T-cell (primary cell): ENCODE measurements at regions not wholly inside any gene's neighbourhood (a gene's known extent, or its start where the extent isn't known, plus 50 kb on each side); places are given as distances from the start of the nearest gene placed in this dataset.

Source experiments
- ATAC-seq, 4 experiments: fragments of 200-7000 bp in 3 of 4; fragments of 150-1000 bp in 1 of 4; cut with Tn5 transposase; replicated peaks in 1 of 4; 1 replicate in 3 of 4; 2 replicates in 1 of 4; pipeline ENCODE4 v1.10.0; 2021; ENCODE audit warnings: moderate library complexity in 3 of 4, mild to moderate bottlenecking in 2 of 4, moderate number of reproducible peaks in 1 of 4
- CTCF ChIA-PET, 2 donors: fragments of 300-600 bp; sonication (Branson Sonifier 250); formaldehyde crosslinking; loops; one replicate each; lab custom pipeline; 2022; ENCODE audit warnings: antibody characterized with exemption in 2 of 2; lab: Charles Lee
- POLR2A ChIA-PET, 2 donors: fragments of 300-600 bp; sonication (Branson Sonifier 250); formaldehyde crosslinking; loops; one replicate each; lab custom pipeline; 2022; ENCODE audit warnings: antibody characterized with exemption in 2 of 2; lab: Charles Lee
- DNase-seq, 35 experiments: peaks; one replicate each; pipeline versions ENCODE4 v3.0.0 to v3.0.0-alpha.2; 2013 to 2023
- H3K27ac ChIP-seq: one replicate; pipeline ENCODE4 v1.5.1; 2013; ENCODE audit warnings: low read length
- H3K27me3 ChIP-seq, 2 experiments: replicated peaks in 1 of 2; 1 replicate in 1 of 2; 2 replicates in 1 of 2; pipeline versions ENCODE4 v1.6.1 to v1.7.0; 2013; ENCODE audit warnings: low read length in 1 of 2, mixed read lengths in 1 of 2; ENCODE audit not compliant: control insufficient read depth in 2 of 2, insufficient read depth in 2 of 2; ENCODE audit errors: extremely low read depth in 1 of 2
- H3K36me3 ChIP-seq, 2 donors: 1 replicate in 1 of 2; 2 replicates in 1 of 2; pipeline versions ENCODE4 v1.6.1 to v1.7.0; 2013; ENCODE audit warnings: low read length in 1 of 2; ENCODE audit not compliant: control insufficient read depth in 2 of 2, insufficient read depth in 1 of 2; ENCODE audit errors: extremely low read depth in 1 of 2
- H3K4me1 ChIP-seq, 2 experiments: 1 replicate in 1 of 2; 2 replicates in 1 of 2; pipeline versions ENCODE4 v1.6.1 to v1.7.0; 2013; ENCODE audit warnings: low read length in 2 of 2, mixed read lengths in 1 of 2; ENCODE audit not compliant: insufficient read depth in 2 of 2, control insufficient read depth in 1 of 2; ENCODE audit errors: extremely low read depth in 1 of 2
- H3K4me3 ChIP-seq, 2 donors: 1 replicate in 1 of 2; 2 replicates in 1 of 2; pipeline versions ENCODE4 v1.5.1 to v1.7.0; 2013; ENCODE audit warnings: mild to moderate bottlenecking in 2 of 2, low read length in 1 of 2, moderate library complexity in 1 of 2; ENCODE audit not compliant: control insufficient read depth in 1 of 2; ENCODE audit errors: extremely low read depth in 1 of 2
- H3K9me3 ChIP-seq: 2 replicates; pipeline ENCODE4 v1.7.0; 2013
- H3K27ac Mint-ChIP-seq, 2 donors: one replicate each; pipeline ENCODE4 v1.8.0; 2020 to 2021; ENCODE audit warnings: mild to moderate bottlenecking in 2 of 2, mixed read lengths in 2 of 2
- H3K27me3 Mint-ChIP-seq, 2 donors: one replicate each; pipeline ENCODE4 v1.8.0; 2021 to 2022; ENCODE audit warnings: mixed read lengths in 2 of 2
- H3K36me3 Mint-ChIP-seq: one replicate; pipeline ENCODE4 v1.8.0; 2021; ENCODE audit warnings: mixed read lengths
- H3K4me1 Mint-ChIP-seq, 3 donors: one replicate each; pipeline ENCODE4 v1.8.0; 2020 to 2022; ENCODE audit warnings: mixed read lengths in 3 of 3, mild to moderate bottlenecking in 1 of 3
- H3K4me3 Mint-ChIP-seq, 3 donors: one replicate each; pipeline ENCODE4 v1.8.0; 2020 to 2022; ENCODE audit warnings: mild to moderate bottlenecking in 3 of 3, mixed read lengths in 3 of 3, moderate library complexity in 3 of 3
- H3K9me3 Mint-ChIP-seq, 3 donors: one replicate each; pipeline ENCODE4 v1.8.0; 2020 to 2022; ENCODE audit warnings: mixed read lengths in 3 of 3
- WGBS: methylation state at CpG from one replicate; pipeline ENCODE4 v1.1.5; 2013; ENCODE audit warnings: missing lambda C conversion rate; ENCODE audit not compliant: insufficient coverage; 5-methylcytosine and 5-hydroxymethylcytosine counted together

GRCh38 chr21:36250423-36251075 lies 69.4 kb upstream of the MORC3 start:
- H3K36me3 Mint-ChIP-seq: peaks cover 65% of the 10 kb centered on the region
- no peak for ATAC-seq

GRCh38 chr21:36254106-36254941 lies 65.7 kb upstream of the MORC3 start:
- H3K27ac ChIP-seq: no peak overlapping the region
- H3K9me3 Mint-ChIP-seq: no peaks in the 10 kb centered on the region
- ATAC-seq: no peak
- H3K27me3 Mint-ChIP-seq: no peaks in the 10 kb centered on the region
- H3K4me3 Mint-ChIP-seq: no peak overlapping the region
- peaks cover 12 to 49% of the 10 kb centered on the region in 2 donors for H3K36me3 ChIP-seq
- peaks cover 0 to 10% of the 10 kb centered on the region in 2 experiments for H3K4me1 ChIP-seq
- peaks cover 54% of the 10 kb centered on the region for H3K36me3 Mint-ChIP-seq
- H3K9me3 ChIP-seq: no peaks in the 10 kb centered on the region
- no peak overlapping the region for H3K4me3 ChIP-seq
- H3K4me1 Mint-ChIP-seq: peaks cover 10 to 24% (median 15%) of the 10 kb centered on the region in 3 donors
- H3K27ac Mint-ChIP-seq: peak overlapping the region; percentile 31 to 51
- no peak for DNase-seq
- 55% methylated on average over 4 of the region's 6 CpGs for WGBS
- CTCF ChIA-PET: interaction anchor here (0.5 to 0.7 kb wide), 4 partner anchors 10 to 1988 kb away, joined by 3 to 8 read pairs (median 4); no protein-coding TSS in a partner anchor
- POLR2A ChIA-PET: no interaction called here
- no peaks in the 10 kb centered on the region for H3K27me3 ChIP-seq

More at GRCh38 chr21:36250423-36251075, 69.4 kb upstream of the MORC3 start:
- 94% methylated on average over 15 of the region's 17 CpGs for WGBS
- Mint-ChIP-seq H3K27me3 (no peaks in the 10 kb centered on the region), H3K9me3 (no peaks in the 10 kb centered on the region), H3K27ac (peak overlapping the region; percentile 63 to 73), H3K4me3 (no peak overlapping the region), H3K4me1 (peaks cover 14 to 15% (median 15%) of the 10 kb centered on the region in 3 donors)
- POLR2A ChIA-PET: no interaction called here
- H3K4me3 ChIP-seq: no peak overlapping the region
- H3K27me3 ChIP-seq: no peaks in the 10 kb centered on the region
- no peak for DNase-seq
- H3K36me3 ChIP-seq: peaks cover 6 to 69% of the 10 kb centered on the region in 2 donors
- peak overlapping the region; percentile 14 for H3K27ac ChIP-seq
- H3K9me3 ChIP-seq: no peaks in the 10 kb centered on the region
- peaks cover 0 to 13% of the 10 kb centered on the region in 2 experiments for H3K4me1 ChIP-seq
- CTCF ChIA-PET: no interaction called here

- peaks cover 12 to 37% of the 10 kb centered on the region in 2 donors for H3K36me3 ChIP-seq
- WGBS: no CpG with 5 or more reads among the region's 5 CpGs
- POLR2A ChIA-PET: interaction anchor here in 1 of 2 donors (0.6 kb wide), 1 partner anchor 63 kb away, joined by 6 read pairs; no protein-coding TSS in a partner anchor
These were observed 64.3 kb upstream of the MORC3 start for GRCh38 chr21:36255663-36256062.

GRCh38 chr21:36257657-36258056 lies 62.3 kb upstream of the MORC3 start:
- H3K4me1 ChIP-seq: peaks cover 5 to 7% of the 10 kb centered on the region in 2 experiments
- Mint-ChIP-seq H3K4me1 (peaks cover 18 to 35% (median 28%) of the 10 kb centered on the region in 3 donors), H3K27me3 (no peaks in the 10 kb centered on the region), H3K27ac (no peak overlapping the region), H3K36me3 (peaks cover 46% of the 10 kb centered on the region), H3K9me3 (no peaks in the 10 kb centered on the region), H3K4me3 (no peak overlapping the region)
- H3K4me3 ChIP-seq: no peak overlapping the region
- H3K27me3 ChIP-seq: no peaks in the 10 kb centered on the region
- peaks cover 12 to 30% of the 10 kb centered on the region in 2 donors for H3K36me3 ChIP-seq
- WGBS: 80% methylated on average over 1 of the region's 1 CpG
- DNase-seq (no peak), ATAC-seq (no peak)
- H3K9me3 ChIP-seq: no peaks in the 10 kb centered on the region
- ChIA-PET POLR2A (no interaction called here), CTCF (no interaction called here)
- H3K27ac ChIP-seq: no peak overlapping the region

More at GRCh38 chr21:36255663-36256062, 64.3 kb upstream of the MORC3 start:
- Mint-ChIP-seq H3K4me1 (peaks cover 16 to 33% (median 24%) of the 10 kb centered on the region in 3 donors), H3K36me3 (peaks cover 50% of the 10 kb centered on the region), H3K4me3 (no peak overlapping the region), H3K27me3 (no peaks in the 10 kb centered on the region), H3K27ac (peak overlapping the region in 1 of 2 donors; percentile 24), H3K9me3 (no peaks in the 10 kb centered on the region)
- Histone ChIP-seq H3K27ac (no peak overlapping the region), H3K4me1 (peaks cover 5 to 7% of the 10 kb centered on the region in 2 experiments), H3K27me3 (no peaks in the 10 kb centered on the region), H3K9me3 (no peaks in the 10 kb centered on the region), H3K4me3 (no peak overlapping the region)
- no peak for DNase-seq
- CTCF ChIA-PET: no interaction called here
- ATAC-seq: no peak

- DNase-seq (peak in 30 of 35 experiments; percentile 8 to 82 (median 36)), ATAC-seq (peak; percentile 82 to 90 (median 85))
- ChIA-PET CTCF (interaction anchor here (0.6 to 1.6 kb wide), 5 partner anchors 29 to 1384 kb away, joined by 5 to 16 read pairs (median 7); no protein-coding TSS in a partner anchor), POLR2A (interaction anchor here (0.6 kb wide), 2 partner anchors 59 to 790 kb away, joined by 3 to 4 read pairs; partner anchors contain the start of gene MORC3 (in 1 of the 2))
- Histone ChIP-seq H3K27me3 (no peaks in the 10 kb centered on the region), H3K9me3 (no peaks in the 10 kb centered on the region), H3K4me3 (peak overlapping the region; percentile 39 to 53), H3K27ac (peak overlapping the region; percentile 70), H3K4me1 (peaks cover 5 to 7% of the 10 kb centered on the region in 2 experiments), H3K36me3 (peaks cover 10 to 22% of the 10 kb centered on the region in 2 donors)
- Mint-ChIP-seq H3K4me3 (peak overlapping the region; percentile 76 to 85 (median 77)), H3K9me3 (no peaks in the 10 kb centered on the region), H3K27me3 (no peaks in the 10 kb centered on the region), H3K4me1 (peaks cover 11 to 23% (median 19%) of the 10 kb centered on the region in 3 donors), H3K27ac (peak overlapping the region; percentile 90 to 91), H3K36me3 (peaks cover 36% of the 10 kb centered on the region)
- WGBS: 77% methylated on average over 7 of the region's 10 CpGs
These were observed 59.8 kb upstream of the MORC3 start for GRCh38 chr21:36260030-36260787.
